Tibial artery (tissue), 4 donors: ENCODE measurements at regions not wholly inside any gene's neighbourhood (a gene's known extent, or its start where the extent isn't known, plus 50 kb on each side); places are given as distances from the start of the nearest gene placed in this dataset.

ENCODE experiments used
- DNase-seq, 2 donors: peaks; one replicate each; pipeline ENCODE4 v3.0.0-alpha.2; 2019
- H3K27ac ChIP-seq, 2 donors: fragments of 200-600 bp; sonication (generic) in 1 of 2; 1 replicate in 1 of 2; 2 replicates in 1 of 2; pipeline ENCODE4 v1.5.1; 2018 to 2019; ENCODE audit warnings: mild to moderate bottlenecking in 1 of 2
- H3K27me3 ChIP-seq, 2 donors: fragments of 200-600 bp; sonication (generic) in 1 of 2; one replicate each; pipeline versions ENCODE4 v1.5.1 to v1.6.0; 2016 to 2019
- H3K36me3 ChIP-seq, 3 donors: fragments of 200-600 bp; sonication (generic) in 2 of 3; one replicate each; pipeline ENCODE4 v1.5.1; 2016 to 2019; ENCODE audit warnings: mild to moderate bottlenecking in 2 of 3
- H3K4me1 ChIP-seq, 4 donors: fragments of 200-600 bp; sonication (generic) in 2 of 4; 1 replicate in 3 of 4; 2 replicates in 1 of 4; pipeline ENCODE4 v1.5.1; 2016 to 2019
- H3K4me3 ChIP-seq, 2 donors: fragments of 200-600 bp; sonication (generic) in 1 of 2; 1 replicate in 1 of 2; 2 replicates in 1 of 2; pipeline ENCODE4 v1.5.1; 2018 to 2019; ENCODE audit warnings: mild to moderate bottlenecking in 2 of 2
- H3K9me3 ChIP-seq, 3 donors: fragments of 200-600 bp; sonication (generic) in 1 of 3; one replicate each; pipeline ENCODE4 v1.5.1; 2016 to 2019
- intact Hi-C: fragments of 100-400 bp; cut with DNase I; formaldehyde crosslinking; loops from one replicate; pipeline ENCODE4 v1.15.0; 2023; ENCODE audit warnings: low total_unique reads
- TF ChIP-seq, protein P1 (sequence below), 2 experiments: fragments of 200-600 bp in 1 of 2; fragments of 450-650 bp in 1 of 2; IDR thresholded peaks; one replicate each; pipeline ENCODE4 v1.5.1; 2017 to 2019; ENCODE audit warnings: antibody characterized with exemption in 2 of 2, mild to moderate bottlenecking in 1 of 2, moderate library complexity in 1 of 2

DNA sequence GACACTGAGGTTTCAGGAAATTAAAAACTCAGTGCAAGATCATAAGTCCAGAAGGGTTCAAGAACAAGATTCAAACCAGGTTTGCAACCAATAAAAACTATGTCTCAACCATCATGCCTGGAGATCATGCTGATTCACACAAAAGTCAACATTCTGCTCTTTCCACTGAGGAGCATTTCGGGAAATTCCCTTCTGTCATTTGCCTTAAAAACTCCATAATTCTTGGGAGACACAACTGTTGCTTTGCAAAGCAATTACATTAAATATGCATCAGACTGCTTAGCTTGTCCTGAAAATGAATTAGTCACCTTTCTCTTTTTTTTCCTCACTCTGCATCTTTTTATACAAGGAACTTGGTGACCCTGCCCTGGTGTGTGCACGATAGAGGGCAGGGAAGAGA lies 275.9 kb upstream of the ZNF462 start:
- intact Hi-C loops: no loop called here
- H3K36me3 ChIP-seq: no peaks in the 10 kb centered on the region
- no peak for DNase-seq
- no peak overlapping the region for H3K4me3 ChIP-seq
- H3K4me1 ChIP-seq: no peaks in the 10 kb centered on the region
- TF ChIP-seq, protein P1, sequence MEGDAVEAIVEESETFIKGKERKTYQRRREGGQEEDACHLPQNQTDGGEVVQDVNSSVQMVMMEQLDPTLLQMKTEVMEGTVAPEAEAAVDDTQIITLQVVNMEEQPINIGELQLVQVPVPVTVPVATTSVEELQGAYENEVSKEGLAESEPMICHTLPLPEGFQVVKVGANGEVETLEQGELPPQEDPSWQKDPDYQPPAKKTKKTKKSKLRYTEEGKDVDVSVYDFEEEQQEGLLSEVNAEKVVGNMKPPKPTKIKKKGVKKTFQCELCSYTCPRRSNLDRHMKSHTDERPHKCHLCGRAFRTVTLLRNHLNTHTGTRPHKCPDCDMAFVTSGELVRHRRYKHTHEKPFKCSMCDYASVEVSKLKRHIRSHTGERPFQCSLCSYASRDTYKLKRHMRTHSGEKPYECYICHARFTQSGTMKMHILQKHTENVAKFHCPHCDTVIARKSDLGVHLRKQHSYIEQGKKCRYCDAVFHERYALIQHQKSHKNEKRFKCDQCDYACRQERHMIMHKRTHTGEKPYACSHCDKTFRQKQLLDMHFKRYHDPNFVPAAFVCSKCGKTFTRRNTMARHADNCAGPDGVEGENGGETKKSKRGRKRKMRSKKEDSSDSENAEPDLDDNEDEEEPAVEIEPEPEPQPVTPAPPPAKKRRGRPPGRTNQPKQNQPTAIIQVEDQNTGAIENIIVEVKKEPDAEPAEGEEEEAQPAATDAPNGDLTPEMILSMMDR (IDR thresholded peaks at IDR 0.05): no peak
- no peaks in the 10 kb centered on the region for H3K9me3 ChIP-seq
- H3K27ac ChIP-seq: no peak overlapping the region
- no peaks in the 10 kb centered on the region for H3K27me3 ChIP-seq

DNA sequence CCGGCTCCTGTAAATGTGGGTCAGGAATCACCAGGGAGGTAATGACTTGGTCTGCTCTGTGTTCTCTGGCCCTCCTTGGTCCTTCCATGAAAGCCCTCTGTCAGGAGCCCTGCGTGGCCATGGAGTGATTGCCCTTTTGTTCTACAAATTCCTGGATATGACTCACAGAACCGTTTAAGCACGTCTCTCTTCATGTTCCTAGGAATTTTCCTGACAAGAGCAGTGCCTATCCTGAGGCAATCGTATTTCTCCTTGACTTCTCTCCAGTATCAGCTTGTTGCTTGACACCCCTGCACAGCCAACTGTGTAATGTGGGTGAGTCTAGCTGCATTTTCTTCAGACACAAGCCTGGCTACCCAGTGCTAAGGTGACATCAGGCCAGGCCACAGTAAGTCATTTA lies 274.3 kb upstream of the ZNF462 start:
- H3K4me1 ChIP-seq: no peaks in the 10 kb centered on the region
- H3K36me3 ChIP-seq: no peaks in the 10 kb centered on the region
- no peak overlapping the region for H3K27ac ChIP-seq
- no peak overlapping the region for H3K4me3 ChIP-seq
- TF ChIP-seq, protein P1 (IDR thresholded peaks at IDR 0.05): no peak
- no peaks in the 10 kb centered on the region for H3K9me3 ChIP-seq
- H3K27me3 ChIP-seq: no peaks in the 10 kb centered on the region
- intact Hi-C loops: no loop called here
- DNase-seq: no peak

DNA sequence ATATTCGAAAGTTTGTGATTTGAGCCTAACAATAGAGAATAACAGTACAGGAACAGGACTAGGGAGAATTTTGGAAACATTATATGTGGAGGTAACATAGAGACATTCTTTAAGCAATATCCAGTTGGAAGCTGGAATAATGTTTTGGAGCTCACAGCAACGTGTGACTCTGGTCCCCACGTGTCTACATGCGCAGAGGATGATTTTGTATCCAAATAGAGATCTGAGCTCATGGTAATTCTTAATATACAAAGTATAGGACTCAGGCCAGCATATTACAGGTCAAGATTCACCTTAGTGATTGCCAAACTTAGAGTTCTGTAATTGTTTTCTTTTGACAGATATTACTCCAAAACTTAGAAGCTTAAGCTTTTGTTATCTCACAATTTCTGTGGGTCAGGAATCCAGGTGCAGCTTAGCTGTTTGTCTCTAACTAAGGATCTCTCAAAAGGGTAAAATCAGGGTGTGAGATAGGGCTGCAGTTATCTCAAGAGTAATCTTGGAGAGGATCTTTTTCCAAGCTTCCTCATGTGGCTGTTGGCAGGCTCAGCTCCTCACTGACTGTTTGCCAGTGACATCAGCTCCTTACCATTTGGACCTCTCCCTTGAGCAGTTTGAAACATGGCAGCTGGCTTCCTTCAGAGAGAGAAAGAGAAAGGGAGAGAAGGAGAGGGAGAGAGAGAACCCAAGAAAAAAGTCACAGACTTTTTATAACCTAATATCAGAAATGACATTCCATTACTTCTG lies 272.0 kb upstream of the ZNF462 start:
- intact Hi-C loops: no loop called here
- no peaks in the 10 kb centered on the region for H3K9me3 ChIP-seq
- no peak overlapping the region for H3K27ac ChIP-seq
- no peaks in the 10 kb centered on the region for H3K4me1 ChIP-seq
- TF ChIP-seq, protein P1 (IDR thresholded peaks at IDR 0.05): no peak
- no peak for DNase-seq
- no peaks in the 10 kb centered on the region for H3K27me3 ChIP-seq
- H3K4me3 ChIP-seq: no peak overlapping the region
- no peaks in the 10 kb centered on the region for H3K36me3 ChIP-seq

DNA sequence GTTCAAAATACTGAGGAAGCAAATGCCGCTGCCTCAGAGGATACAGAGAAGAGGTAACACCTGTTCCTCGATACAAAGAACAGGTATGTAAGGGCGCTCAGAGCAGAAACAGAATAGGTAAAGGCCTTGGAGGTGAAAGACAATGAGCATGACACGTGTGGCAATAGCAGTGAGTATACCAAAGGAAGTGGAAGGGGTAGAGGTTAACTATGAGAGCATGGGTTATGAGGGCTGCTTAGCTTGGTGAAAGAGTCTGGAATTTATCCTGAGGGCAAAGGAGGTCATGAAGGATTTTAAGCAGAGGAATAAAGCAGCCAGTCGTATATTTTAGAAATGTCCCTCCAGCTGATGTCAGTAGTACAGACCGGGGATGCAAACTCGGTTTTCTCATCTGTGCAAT lies 269.8 kb upstream of the ZNF462 start:
- H3K27me3 ChIP-seq: no peaks in the 10 kb centered on the region
- no peaks in the 10 kb centered on the region for H3K9me3 ChIP-seq
- no peak overlapping the region for H3K4me3 ChIP-seq
- TF ChIP-seq, protein P1 (IDR thresholded peaks at IDR 0.05): no peak
- no peaks in the 10 kb centered on the region for H3K36me3 ChIP-seq
- intact Hi-C loops: no loop called here
- no peak for DNase-seq
- no peaks in the 10 kb centered on the region for H3K4me1 ChIP-seq
- no peak overlapping the region for H3K27ac ChIP-seq

DNA sequence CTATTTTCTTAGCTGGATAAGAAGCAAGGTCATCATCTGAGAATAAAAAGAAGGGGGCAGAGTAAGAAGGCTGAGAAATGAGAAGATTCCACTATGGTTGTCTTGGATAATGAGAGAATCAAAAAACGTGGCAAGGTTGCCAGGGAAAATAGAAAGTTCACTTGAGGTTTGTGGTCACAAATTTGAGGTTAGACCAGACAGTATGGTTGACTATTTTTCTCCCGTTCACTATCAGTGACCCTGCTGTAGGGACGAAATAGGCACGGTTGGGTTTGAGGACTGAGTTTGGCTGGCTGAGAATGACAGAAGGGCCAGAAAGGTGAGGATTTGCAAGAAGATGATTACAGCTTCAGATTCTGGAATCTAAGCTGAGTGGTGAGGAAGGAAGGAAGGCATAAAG lies 266.0 kb upstream of the ZNF462 start:
- TF ChIP-seq, protein P1 (IDR thresholded peaks at IDR 0.05): no peak
- Histone ChIP-seq H3K36me3 (no peaks in the 10 kb centered on the region), H3K4me3 (no peak overlapping the region), H3K27ac (no peak overlapping the region), H3K27me3 (no peaks in the 10 kb centered on the region), H3K4me1 (no peaks in the 10 kb centered on the region), H3K9me3 (no peaks in the 10 kb centered on the region)
- no peak for DNase-seq
- intact Hi-C loops: no loop called here
